GM19372 (cell line): ENCODE measurements at regions not wholly inside any gene's neighbourhood (a gene's known extent, or its start where the extent isn't known, plus 50 kb on each side); places are given as distances from the start of the nearest gene placed in this dataset.

Experiments used
- ATAC-seq: cut with Tn5 transposase; IDR thresholded peaks from one replicate; pipeline ENCODE4 v1.9.1; 2021; ENCODE audit warnings: mild to moderate bottlenecking, low read depth, moderate library complexity; ENCODE audit not compliant: unreplicated experiment

DNA sequence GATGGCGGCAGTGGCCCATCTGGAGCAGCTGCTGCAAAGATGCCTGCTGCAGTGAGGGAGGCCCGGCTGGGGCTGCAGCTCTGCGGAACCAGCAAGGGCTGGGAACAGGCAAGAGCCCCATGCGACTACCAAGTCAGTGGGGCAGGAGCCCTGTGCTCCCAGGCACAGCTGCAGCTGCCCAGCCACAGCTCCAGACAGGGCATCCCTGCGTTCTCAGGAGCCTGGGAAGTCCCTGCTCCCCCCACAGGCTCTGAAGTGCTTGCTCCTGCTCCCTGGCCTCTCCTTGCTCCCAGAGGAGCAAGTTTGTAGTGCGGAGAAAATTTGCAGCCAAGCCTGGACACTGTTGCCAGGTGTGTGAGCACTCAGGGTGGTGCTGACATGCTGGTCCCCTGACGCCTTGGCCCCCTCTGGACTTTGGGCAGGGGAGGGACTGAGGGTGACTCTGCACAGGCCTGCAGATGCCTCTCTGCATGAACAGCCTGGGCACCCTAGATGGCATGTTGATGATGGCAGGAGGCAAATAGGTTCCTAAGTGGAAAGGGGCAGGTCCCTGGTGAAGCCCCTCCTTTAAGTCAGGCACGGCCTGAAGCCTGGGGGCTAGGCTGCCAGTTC, 105.6 kb downstream of the LYZL1 start:
- ATAC-seq: no peak

GRCh38 chr10:29395409-29395808, 106.5 kb downstream of the LYZL1 start:
- ATAC-seq: no peak

GRCh38 chr10:29397221-29397620, 108.4 kb downstream of the LYZL1 start:
- ATAC-seq: no peak

DNA sequence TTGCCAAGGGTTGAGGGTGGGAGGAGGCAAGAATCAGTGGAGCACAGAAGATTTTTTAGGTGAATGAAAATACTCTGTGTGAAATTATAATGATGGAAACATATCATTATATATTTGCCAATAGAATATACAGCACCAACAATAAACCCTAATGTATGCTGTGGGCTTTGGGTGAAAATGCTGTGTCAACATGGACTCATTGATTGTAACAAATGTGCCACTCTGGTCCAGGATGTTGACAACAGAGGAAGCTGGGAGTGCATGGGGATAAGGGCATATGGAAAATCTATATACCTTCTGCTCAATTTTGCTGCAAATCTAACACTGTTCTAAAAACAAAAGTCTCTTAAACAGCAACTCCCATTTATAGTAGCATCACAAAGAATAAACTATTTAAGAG, 114.3 kb downstream of the LYZL1 start:
- no peak for ATAC-seq

GRCh38 chr10:29407280-29407858, 118.5 kb downstream of the LYZL1 start:
- no peak for ATAC-seq
